ENCODE measurements at regions not wholly inside any gene's neighbourhood (a gene's known extent, or its start where the extent isn't known, plus 50 kb on each side); places are given as distances from the start of the nearest gene placed in this dataset.

DNA sequence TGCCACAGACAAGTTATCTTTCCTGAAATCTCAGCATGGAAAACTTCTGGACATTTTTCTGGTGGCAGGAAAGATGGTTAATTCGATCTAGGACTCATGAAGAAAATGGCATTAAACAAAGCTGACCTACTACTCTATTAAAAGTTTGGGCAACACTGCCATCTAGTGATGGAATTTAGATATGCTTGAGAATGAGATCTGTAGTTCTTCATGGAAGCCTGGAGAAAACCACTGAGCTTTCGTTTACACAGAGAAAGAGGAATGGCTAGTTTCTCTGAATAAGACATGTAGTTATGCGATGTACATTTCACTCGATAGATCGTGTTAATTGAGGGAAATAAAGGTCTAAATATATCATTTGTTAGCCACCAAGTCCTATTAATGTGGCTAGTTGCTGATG, 51.7 kb upstream of the CHRDL1 start:
- peak; percentile 54 for DNase-seq

DNA sequence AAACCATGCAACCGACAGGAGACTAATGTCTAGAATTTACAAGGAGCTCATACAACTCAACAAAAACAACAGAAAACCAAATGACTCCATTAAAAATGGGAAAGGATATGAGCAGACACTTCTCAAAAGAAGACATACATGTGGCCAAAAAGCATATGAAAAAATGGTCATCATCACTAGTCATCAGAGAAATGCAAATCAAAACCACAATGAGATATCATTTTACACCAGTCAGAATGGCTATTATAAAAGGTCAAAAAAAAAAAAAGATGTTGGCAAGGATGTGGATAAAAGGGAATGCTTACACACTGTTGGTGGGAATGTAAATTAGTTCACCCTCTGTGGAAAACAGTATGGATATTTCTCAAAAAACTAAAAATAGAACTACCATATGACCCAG, 50.5 kb upstream of the CHRDL1 start:
- DNase-seq: no peak
